CD14-positive monocyte (primary cell): ENCODE measurements at regions not wholly inside any gene's neighbourhood (a gene's known extent, or its start where the extent isn't known, plus 50 kb on each side); places are given as distances from the start of the nearest gene placed in this dataset.

ENCODE experiments used
- DNase-seq, 3 donors: peaks; one replicate each; pipeline ENCODE4 v3.0.0-alpha.2; 2011 to 2022
- H2AFZ ChIP-seq: 2 replicates; pipeline ENCODE4 v1.6.0; 2012; ENCODE audit warnings: mild to moderate bottlenecking, low read depth, low read length, inconsistent platforms; ENCODE audit not compliant: insufficient read depth, poor library complexity, severe bottlenecking
- H3K27ac ChIP-seq, 2 donors: 1 replicate in 1 of 2; 2 replicates in 1 of 2; pipeline ENCODE4 v1.5.1; 2012 to 2013; ENCODE audit warnings: low read length in 2 of 2, control low read depth in 1 of 2, inconsistent platforms in 1 of 2, low read depth in 1 of 2, mild to moderate bottlenecking in 1 of 2
- H3K27me3 ChIP-seq, 2 donors: one replicate each; pipeline versions ENCODE4 v1.6.0 to v1.6.1; 2011 to 2013; ENCODE audit warnings: low read length in 2 of 2; ENCODE audit not compliant: control insufficient read depth in 2 of 2, insufficient read depth in 2 of 2
- H3K36me3 ChIP-seq, 2 donors: replicated peaks in 1 of 2; 1 replicate in 1 of 2; 2 replicates in 1 of 2; pipeline versions ENCODE4 v1.5.1 to v1.6.1; 2012 to 2013; ENCODE audit warnings: low read length in 2 of 2, control low read depth in 1 of 2, inconsistent platforms in 1 of 2, mild to moderate bottlenecking in 1 of 2; ENCODE audit not compliant: insufficient read depth in 2 of 2, control insufficient read depth in 1 of 2
- H3K4me1 ChIP-seq, 2 donors: 1 replicate in 1 of 2; 2 replicates in 1 of 2; pipeline versions ENCODE4 v1.5.1 to v1.6.1; 2012 to 2013; ENCODE audit warnings: low read length in 2 of 2, control low read depth in 1 of 2, inconsistent platforms in 1 of 2, mild to moderate bottlenecking in 1 of 2, moderate library complexity in 1 of 2; ENCODE audit not compliant: insufficient read depth in 2 of 2, control insufficient read depth in 1 of 2
- H3K4me2 ChIP-seq: replicated peaks from 2 replicates; pipeline ENCODE3; 2012; ENCODE audit warnings: low read length, moderate library complexity, mild to moderate bottlenecking; ENCODE audit not compliant: poor library complexity, severe bottlenecking; ENCODE audit errors: extremely low read depth
- H3K4me3 ChIP-seq, 3 experiments: fragments of 200-600 bp in 1 of 3; sonication (generic) in 1 of 3; replicated peaks in 1 of 3; 1 replicate in 2 of 3; 2 replicates in 1 of 3; pipeline ENCODE4 v1.5.1; 2011 to 2013; ENCODE audit warnings: low read length in 3 of 3, mild to moderate bottlenecking in 3 of 3, control low read depth in 2 of 3, low read depth in 2 of 3, inconsistent platforms in 1 of 3, moderate library complexity in 1 of 3
- H3K79me2 ChIP-seq: 2 replicates; pipeline ENCODE4 v1.6.0; 2012; ENCODE audit warnings: mild to moderate bottlenecking, control low read depth, inconsistent platforms, low read length, moderate library complexity; ENCODE audit not compliant: insufficient read depth
- H3K9ac ChIP-seq: 2 replicates; pipeline ENCODE4 v1.6.0; 2017; ENCODE audit warnings: low read length, mild to moderate bottlenecking; ENCODE audit not compliant: insufficient read depth, poor library complexity, severe bottlenecking
- H3K9me3 ChIP-seq, 2 donors: replicated peaks in 1 of 2; 1 replicate in 1 of 2; 2 replicates in 1 of 2; pipeline versions ENCODE4 v1.5.1 to v1.6.1; 2012 to 2013; ENCODE audit warnings: low read length in 2 of 2, control low read depth in 1 of 2; ENCODE audit not compliant: control insufficient read depth in 1 of 2, insufficient read depth in 1 of 2
- H4K20me1 ChIP-seq: 2 replicates; pipeline ENCODE4 v1.6.0; 2012; ENCODE audit warnings: mild to moderate bottlenecking, low read length, control low read depth, moderate library complexity; ENCODE audit not compliant: insufficient read depth
- H3K27ac Mint-ChIP-seq, 7 donors: one replicate each; pipeline ENCODE4 v1.8.0; 2020; ENCODE audit warnings: mild to moderate bottlenecking in 7 of 7, mixed read lengths in 7 of 7, moderate library complexity in 6 of 7, inconsistent platforms in 2 of 7
- H3K27me3 Mint-ChIP-seq, 3 donors: one replicate each; pipeline ENCODE4 v1.8.0; 2021 to 2022; ENCODE audit warnings: low read depth in 3 of 3, mild to moderate bottlenecking in 3 of 3, mixed read lengths in 3 of 3, moderate library complexity in 3 of 3, inconsistent platforms in 1 of 3
- H3K36me3 Mint-ChIP-seq, 2 donors: one replicate each; pipeline ENCODE4 v1.8.0; 2020; ENCODE audit warnings: mixed read lengths in 2 of 2, inconsistent platforms in 1 of 2, mild to moderate bottlenecking in 1 of 2
- H3K4me1 Mint-ChIP-seq: one replicate; pipeline ENCODE4 v1.8.0; 2020; ENCODE audit warnings: mild to moderate bottlenecking, mixed read lengths
- H3K4me3 Mint-ChIP-seq, 2 donors: one replicate each; pipeline ENCODE4 v1.8.0; 2020; ENCODE audit warnings: mild to moderate bottlenecking in 2 of 2, mixed read lengths in 2 of 2, moderate library complexity in 1 of 2
- H3K9me3 Mint-ChIP-seq, 7 donors: one replicate each; pipeline ENCODE4 v1.8.0; 2020 to 2022; ENCODE audit warnings: mixed read lengths in 7 of 7, mild to moderate bottlenecking in 6 of 7, moderate library complexity in 6 of 7, inconsistent platforms in 2 of 7
- WGBS: methylation state at CpG from one replicate; pipeline ENCODE4 v1.1.5; 2013; ENCODE audit warnings: missing lambda C conversion rate; ENCODE audit not compliant: insufficient coverage; 5-methylcytosine and 5-hydroxymethylcytosine counted together
- intact Hi-C, 2 donors: fragments of 100-400 bp; cut with micrococcal nuclease; formaldehyde crosslinking; loops; one replicate each; pipeline versions ENCODE4 v1.15.0 to v1.15.1; 2023
- TF ChIP-seq, protein P1 (sequence below): fragments of 200-600 bp; IDR thresholded peaks from one replicate; pipeline ENCODE4 v1.8.0; 2022; ENCODE audit warnings: antibody characterized with exemption, mild to moderate bottlenecking

- Mint-ChIP-seq H3K36me3 (no peaks in the 10 kb centered on the region), H3K27me3 (peaks cover 2 to 21% (median 7%) of the 10 kb centered on the region in 3 donors), H3K4me3 (no peak overlapping the region), H3K4me1 (peaks cover 5% of the 10 kb centered on the region), H3K27ac (no peak overlapping the region), H3K9me3 (no peaks in the 10 kb centered on the region)
- no peaks in the 10 kb centered on the region for H3K36me3 ChIP-seq
- intact Hi-C loops, result no loop called here
- no peak overlapping the region for H2AFZ ChIP-seq
- WGBS, result 94% methylated on average over 13 of the region's 19 CpGs
- H3K9me3 ChIP-seq, result no peaks in the 10 kb centered on the region
- H3K79me2 ChIP-seq, result no peaks in the 10 kb centered on the region
- no peak for DNase-seq
- no peak overlapping the region for H3K9ac ChIP-seq
- H4K20me1 ChIP-seq, result no peaks in the 10 kb centered on the region
- no peaks in the 10 kb centered on the region for H3K27me3 ChIP-seq
- H3K4me1 ChIP-seq, result no peaks in the 10 kb centered on the region
- no peak overlapping the region for H3K4me2 ChIP-seq
- no peak overlapping the region for H3K4me3 ChIP-seq
- TF ChIP-seq, protein P1, sequence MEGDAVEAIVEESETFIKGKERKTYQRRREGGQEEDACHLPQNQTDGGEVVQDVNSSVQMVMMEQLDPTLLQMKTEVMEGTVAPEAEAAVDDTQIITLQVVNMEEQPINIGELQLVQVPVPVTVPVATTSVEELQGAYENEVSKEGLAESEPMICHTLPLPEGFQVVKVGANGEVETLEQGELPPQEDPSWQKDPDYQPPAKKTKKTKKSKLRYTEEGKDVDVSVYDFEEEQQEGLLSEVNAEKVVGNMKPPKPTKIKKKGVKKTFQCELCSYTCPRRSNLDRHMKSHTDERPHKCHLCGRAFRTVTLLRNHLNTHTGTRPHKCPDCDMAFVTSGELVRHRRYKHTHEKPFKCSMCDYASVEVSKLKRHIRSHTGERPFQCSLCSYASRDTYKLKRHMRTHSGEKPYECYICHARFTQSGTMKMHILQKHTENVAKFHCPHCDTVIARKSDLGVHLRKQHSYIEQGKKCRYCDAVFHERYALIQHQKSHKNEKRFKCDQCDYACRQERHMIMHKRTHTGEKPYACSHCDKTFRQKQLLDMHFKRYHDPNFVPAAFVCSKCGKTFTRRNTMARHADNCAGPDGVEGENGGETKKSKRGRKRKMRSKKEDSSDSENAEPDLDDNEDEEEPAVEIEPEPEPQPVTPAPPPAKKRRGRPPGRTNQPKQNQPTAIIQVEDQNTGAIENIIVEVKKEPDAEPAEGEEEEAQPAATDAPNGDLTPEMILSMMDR, result no peak
- H3K27ac ChIP-seq, result no peak overlapping the region
These were observed 230.0 kb downstream of the CTTN start for GRCh38 chr11:70628176-70628854.

GRCh38 chr11:70628855-70629844, 230.8 kb downstream of the CTTN start:
- Histone ChIP-seq H3K4me2 (no peak overlapping the region), H3K4me1 (no peaks in the 10 kb centered on the region), H3K4me3 (no peak overlapping the region), H3K79me2 (no peaks in the 10 kb centered on the region), H4K20me1 (no peaks in the 10 kb centered on the region), H3K36me3 (no peaks in the 10 kb centered on the region), H3K27me3 (no peaks in the 10 kb centered on the region), H3K27ac (no peak overlapping the region), H3K9me3 (no peaks in the 10 kb centered on the region), H3K9ac (no peak overlapping the region), H2AFZ (no peak overlapping the region)
- H3K27me3 Mint-ChIP-seq, result peaks cover 3 to 21% (median 7%) of the 10 kb centered on the region in 3 donors
- H3K36me3 Mint-ChIP-seq, result no peaks in the 10 kb centered on the region
- H3K4me1 Mint-ChIP-seq, result peaks cover 5% of the 10 kb centered on the region
- intact Hi-C loops, result no loop called here
- no peak overlapping the region for H3K4me3 Mint-ChIP-seq
- no peak for DNase-seq
- TF ChIP-seq, protein P1, result no peak
- H3K9me3 Mint-ChIP-seq, result no peaks in the 10 kb centered on the region
- 52% methylated on average over 24 of the region's 30 CpGs for WGBS
- no peak overlapping the region for H3K27ac Mint-ChIP-seq
